ENCODE measurements at regions not wholly inside any gene's neighbourhood (a gene's known extent, or its start where the extent isn't known, plus 50 kb on each side); places are given as distances from the start of the nearest gene placed in this dataset.

DNA sequence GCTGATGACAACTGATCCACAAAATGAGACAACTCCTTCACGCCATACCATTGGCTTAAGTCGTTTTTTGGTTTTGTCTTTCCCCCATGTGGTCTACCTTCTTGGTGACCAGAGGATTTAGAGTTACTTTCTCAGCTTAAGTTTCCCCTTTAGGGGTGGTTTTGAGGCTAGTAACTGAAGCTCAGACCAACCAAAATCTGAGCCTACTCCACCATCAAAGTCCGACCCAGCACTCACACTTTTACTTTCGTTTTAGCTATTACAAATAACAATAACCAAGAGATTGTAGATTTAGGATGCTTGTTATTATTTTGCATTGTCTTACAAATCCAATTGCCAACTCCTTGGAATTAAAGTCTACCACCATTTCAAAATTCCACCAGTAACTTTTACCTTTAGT is 130.6 kb upstream of the MDM1 start:
- Histone ChIP-seq H3K9me3 (ENCODE audit: control insufficient read depth in 1 of 2, insufficient read depth in 1 of 2, low read length in 2 of 2) (no peaks in the 10 kb centered on the region), H3K36me3 (ENCODE audit: insufficient read depth, low read length) (no peaks in the 10 kb centered on the region), H3K27ac (ENCODE audit: low read depth in 1 of 2, low read length in 2 of 2) (peak overlapping the region in 1 of 2 donors; percentile 57), H3K27me3 (ENCODE audit: control insufficient read depth in 1 of 2, insufficient read depth in 2 of 2, low read length in 2 of 2) (no peaks in the 10 kb centered on the region), H3K4me1 (ENCODE audit: insufficient read depth, low read length) (peaks cover 12% of the 10 kb centered on the region), H3K4me3 (ENCODE audit: low read length) (peak overlapping the region; percentile 55)
- TF ChIP-seq, protein P1, sequence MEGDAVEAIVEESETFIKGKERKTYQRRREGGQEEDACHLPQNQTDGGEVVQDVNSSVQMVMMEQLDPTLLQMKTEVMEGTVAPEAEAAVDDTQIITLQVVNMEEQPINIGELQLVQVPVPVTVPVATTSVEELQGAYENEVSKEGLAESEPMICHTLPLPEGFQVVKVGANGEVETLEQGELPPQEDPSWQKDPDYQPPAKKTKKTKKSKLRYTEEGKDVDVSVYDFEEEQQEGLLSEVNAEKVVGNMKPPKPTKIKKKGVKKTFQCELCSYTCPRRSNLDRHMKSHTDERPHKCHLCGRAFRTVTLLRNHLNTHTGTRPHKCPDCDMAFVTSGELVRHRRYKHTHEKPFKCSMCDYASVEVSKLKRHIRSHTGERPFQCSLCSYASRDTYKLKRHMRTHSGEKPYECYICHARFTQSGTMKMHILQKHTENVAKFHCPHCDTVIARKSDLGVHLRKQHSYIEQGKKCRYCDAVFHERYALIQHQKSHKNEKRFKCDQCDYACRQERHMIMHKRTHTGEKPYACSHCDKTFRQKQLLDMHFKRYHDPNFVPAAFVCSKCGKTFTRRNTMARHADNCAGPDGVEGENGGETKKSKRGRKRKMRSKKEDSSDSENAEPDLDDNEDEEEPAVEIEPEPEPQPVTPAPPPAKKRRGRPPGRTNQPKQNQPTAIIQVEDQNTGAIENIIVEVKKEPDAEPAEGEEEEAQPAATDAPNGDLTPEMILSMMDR (IDR thresholded peaks at IDR 0.05) = no peak
- DNase-seq (peak in 4 of 14 experiments; percentile 19 to 52 (median 42)), ATAC-seq (ENCODE audit: poor library complexity) (peak; percentile 52)
- peak overlapping the region; percentile 79 for H3K27ac Mint-ChIP-seq
- H3K9me3 Mint-ChIP-seq = no peaks in the 10 kb centered on the region
- no peaks in the 10 kb centered on the region for H3K36me3 Mint-ChIP-seq (ENCODE audit: low read depth)
- H3K4me1 Mint-ChIP-seq (ENCODE audit: low read depth) = peaks cover 20% of the 10 kb centered on the region
- no peaks in the 10 kb centered on the region for H3K27me3 Mint-ChIP-seq
- POLR2A ChIA-PET = interaction anchor here (0.6 to 1.4 kb wide), 9 partner anchors 11 to 303 kb away, joined by 3 to 7 read pairs (median 4); partner anchors contain the start of gene RAP1B
- intact Hi-C loops (cut with DNase I, micrococcal nuclease) = loop anchor here in 1 of 2 experiments (10.0 kb wide), 1 partner anchor 98 kb away; no protein-coding TSS in a partner anchor
- H3K4me3 Mint-ChIP-seq = peak overlapping the region; percentile 86
- CTCF ChIA-PET = interaction anchor here (0.7 to 1.4 kb wide), 2 partner anchors 131 to 257 kb away, joined by 3 to 4 read pairs; partner anchors contain the start of gene MDM1

DNA sequence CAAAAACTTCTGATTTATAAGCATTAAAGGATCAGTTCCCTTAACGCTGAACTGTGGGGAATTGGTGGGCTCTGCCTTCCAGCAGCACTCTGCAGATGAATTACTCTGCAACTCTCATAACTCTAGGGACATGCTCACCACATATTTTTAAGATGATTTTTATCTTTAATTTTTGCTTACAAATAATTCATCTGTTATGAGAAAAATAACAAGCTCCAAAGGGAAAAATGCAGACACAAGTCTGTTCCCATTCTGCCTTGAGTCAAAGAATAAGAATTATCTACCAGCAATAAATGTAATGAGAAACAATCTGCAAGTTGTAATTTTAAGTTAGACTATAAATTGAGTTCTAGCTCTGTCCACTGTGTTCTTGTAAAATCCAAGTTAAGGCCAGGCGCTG is 133.1 kb upstream of the MDM1 start:
- TF ChIP-seq, protein P1 (IDR thresholded peaks at IDR 0.05) = no peak
- Mint-ChIP-seq H3K4me1 (ENCODE audit: low read depth) (peaks cover 11% of the 10 kb centered on the region), H3K27me3 (no peaks in the 10 kb centered on the region), H3K9me3 (no peaks in the 10 kb centered on the region), H3K27ac (no peak overlapping the region), H3K36me3 (ENCODE audit: low read depth) (no peaks in the 10 kb centered on the region), H3K4me3 (no peak overlapping the region)
- no peaks in the 10 kb centered on the region for H3K27me3 ChIP-seq (ENCODE audit: control insufficient read depth in 1 of 2, insufficient read depth in 2 of 2, low read length in 2 of 2)
- H3K4me1 ChIP-seq (ENCODE audit: insufficient read depth, low read length) = peaks cover 12% of the 10 kb centered on the region
- no peaks in the 10 kb centered on the region for H3K36me3 ChIP-seq (ENCODE audit: insufficient read depth, low read length)
- no peak for ATAC-seq (ENCODE audit: poor library complexity)
- ChIA-PET POLR2A (interaction anchor here (1.6 kb wide), 1 partner anchor 10 kb away, joined by 7 read pairs; no protein-coding TSS in a partner anchor), CTCF (no interaction called here)
- intact Hi-C loops (cut with DNase I, micrococcal nuclease) = loop anchor here in 1 of 2 experiments (10.0 kb wide), 1 partner anchor 100 kb away; no protein-coding TSS in a partner anchor
- no peak overlapping the region for H3K4me3 ChIP-seq (ENCODE audit: low read length)
- no peak for DNase-seq
- no peaks in the 10 kb centered on the region for H3K9me3 ChIP-seq (ENCODE audit: control insufficient read depth in 1 of 2, insufficient read depth in 1 of 2, low read length in 2 of 2)
- H3K27ac ChIP-seq (ENCODE audit: low read depth in 1 of 2, low read length in 2 of 2) = no peak overlapping the region

DNA sequence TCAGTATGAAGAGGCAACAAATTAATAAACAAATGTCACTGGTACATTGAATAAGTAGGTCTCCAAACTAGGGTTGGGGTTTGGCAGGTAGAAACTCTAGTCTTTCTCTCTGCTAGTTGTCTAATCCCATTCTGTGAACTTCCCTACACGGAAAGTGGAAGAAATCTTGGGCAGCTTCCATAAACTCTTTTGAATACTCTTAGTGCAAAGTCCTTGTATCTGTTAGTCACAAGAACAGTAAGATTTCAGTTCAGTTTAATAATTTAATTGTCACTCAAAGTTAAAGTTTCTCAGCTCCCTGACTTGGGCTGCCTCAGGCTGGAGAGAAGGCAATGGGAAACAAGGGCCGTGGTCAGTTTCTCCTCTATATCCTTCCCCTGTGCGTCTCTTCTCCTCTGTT is 135.4 kb upstream of the MDM1 start:
- Mint-ChIP-seq H3K27me3 (no peaks in the 10 kb centered on the region), H3K4me1 (ENCODE audit: low read depth) (peaks cover 9% of the 10 kb centered on the region), H3K4me3 (no peak overlapping the region), H3K9me3 (no peaks in the 10 kb centered on the region), H3K36me3 (ENCODE audit: low read depth) (no peaks in the 10 kb centered on the region), H3K27ac (no peak overlapping the region)
- CTCF ChIA-PET = interaction anchor here (0.6 kb wide), 1 partner anchor 10 kb away, joined by 3 read pairs; no protein-coding TSS in a partner anchor
- no peaks in the 10 kb centered on the region for H3K27me3 ChIP-seq (ENCODE audit: control insufficient read depth in 1 of 2, insufficient read depth in 2 of 2, low read length in 2 of 2)
- POLR2A ChIA-PET = no interaction called here
- H3K36me3 ChIP-seq (ENCODE audit: insufficient read depth, low read length) = no peaks in the 10 kb centered on the region
- ATAC-seq (ENCODE audit: poor library complexity) (no peak), DNase-seq (no peak)
- peaks cover 8% of the 10 kb centered on the region for H3K4me1 ChIP-seq (ENCODE audit: insufficient read depth, low read length)
- no peak overlapping the region for H3K4me3 ChIP-seq (ENCODE audit: low read length)
- no peaks in the 10 kb centered on the region for H3K9me3 ChIP-seq (ENCODE audit: control insufficient read depth in 1 of 2, insufficient read depth in 1 of 2, low read length in 2 of 2)
- TF ChIP-seq, protein P1 (IDR thresholded peaks at IDR 0.05) = no peak
- intact Hi-C loops (cut with DNase I, micrococcal nuclease) = loop anchor here in 1 of 2 experiments (10.0 kb wide), 1 partner anchor 103 kb away; no protein-coding TSS in a partner anchor
- no peak overlapping the region for H3K27ac ChIP-seq (ENCODE audit: low read depth in 1 of 2, low read length in 2 of 2)

All from CD4-positive, alpha-beta T cell (primary cell).